HepG2 (cell line): ENCODE measurements at regions not wholly inside any gene's neighbourhood (a gene's known extent, or its start where the extent isn't known, plus 50 kb on each side); places are given as distances from the start of the nearest gene placed in this dataset.

ENCODE experiments used
- ATAC-seq: fragments of 200-7000 bp; cut with Tn5 transposase; 3 replicates; pipeline ENCODE4 v1.9.1; 2020; ENCODE audit warnings: mild to moderate bottlenecking, moderate library complexity
- BruUV-seq: library from RNA; stranded (reverse); fragments of 400-500 nt; replicated peaks from 2 replicates; lab custom pipeline; 2021; lab: Mats Ljungman, UMichigan
- CTCF ChIA-PET: fragments of 300-600 bp; formaldehyde crosslinking; extraction: SDS; loops from one replicate; lab custom pipeline; 2021; ENCODE audit warnings: low total read pairs, inconsistent platforms, low intra/inter-chr PET ratio; lab: Yijun Ruan, JAX
- POLR2A ChIA-PET: fragments of 350-600 bp; sonication (Branson Sonifier 250); formaldehyde crosslinking; loops from one replicate; lab custom pipeline; 2020; ENCODE audit warnings: antibody characterized with exemption, inconsistent platforms; lab: Yijun Ruan, JAX
- DNase-seq: peaks from one replicate; pipeline ENCODE4 v3.0.0-alpha.2; 2015; ENCODE audit warnings: low spot score
- FAIRE-seq: peaks from 3 replicates; lab custom pipeline; 2011; peaks lifted over from hg19 to GRCh38; lab: Jason Lieb, UNC
- H2AFZ ChIP-seq: one replicate; pipeline ENCODE4 v1.6.1; 2011; ENCODE audit warnings: low read length, inconsistent platforms
- H3K27ac ChIP-seq: fragments of 300-600 bp; 3 replicates; pipeline ENCODE4 v1.8.0; 2011; ENCODE audit warnings: mixed run types, mild to moderate bottlenecking, mixed read lengths, low read length, inconsistent platforms; ENCODE audit not compliant: insufficient read depth; ENCODE audit errors: extremely low read length
- H3K27me3 ChIP-seq, 2 experiments: fragments of 200-600 bp in 1 of 2; 2 replicates in 1 of 2; 3 replicates in 1 of 2; pipeline versions ENCODE4 v1.6.0 to v1.8.0; 2011; ENCODE audit warnings: low read length in 2 of 2, mild to moderate bottlenecking in 2 of 2, moderate library complexity in 2 of 2, inconsistent platforms in 1 of 2; ENCODE audit not compliant: insufficient read depth in 2 of 2, control insufficient read depth in 1 of 2
- H3K36me3 ChIP-seq, 2 experiments: fragments of 200-600 bp in 1 of 2; replicated peaks in 1 of 2; 2 replicates in 1 of 2; 3 replicates in 1 of 2; pipeline versions ENCODE4 v1.5.1 to v1.8.0; 2011; ENCODE audit warnings: low read length in 2 of 2, inconsistent platforms in 1 of 2; ENCODE audit not compliant: insufficient read depth in 2 of 2, control insufficient read depth in 1 of 2
- H3K4me1 ChIP-seq: 2 replicates; pipeline ENCODE4 v1.5.1; 2012; ENCODE audit warnings: low read length, inconsistent platforms; ENCODE audit not compliant: insufficient read depth
- H3K4me2 ChIP-seq: 2 replicates; pipeline ENCODE4 v1.6.0; 2011; ENCODE audit warnings: low read depth, low read length, inconsistent platforms
- H3K4me3 ChIP-seq, 3 experiments: fragments of 200-600 bp in 1 of 3; sonication (generic), shearing (Covaris generic) in 1 of 3; replicated peaks in 1 of 3; 2 replicates each; pipeline ENCODE4 v1.5.1; 2011 to 2016; ENCODE audit warnings: low read length in 3 of 3, inconsistent platforms in 2 of 3, low read depth in 2 of 3, mild to moderate bottlenecking in 2 of 3, control low read depth in 1 of 3, mixed read lengths in 1 of 3; ENCODE audit not compliant: insufficient read depth in 1 of 3
- H3K79me2 ChIP-seq: one replicate; pipeline ENCODE4 v1.6.1; 2011; ENCODE audit warnings: low read length, inconsistent platforms; ENCODE audit not compliant: insufficient read depth
- H3K9ac ChIP-seq: 2 replicates; pipeline ENCODE4 v1.6.0; 2011; ENCODE audit warnings: mild to moderate bottlenecking, low read depth, low read length, inconsistent platforms; ENCODE audit not compliant: insufficient read depth
- H3K9me3 ChIP-seq: 2 replicates; pipeline ENCODE4 v1.5.1; 2012; ENCODE audit warnings: mild to moderate bottlenecking, low read length
- H4K20me1 ChIP-seq: 2 replicates; pipeline ENCODE4 v1.6.0; 2011; ENCODE audit warnings: inconsistent platforms, mild to moderate bottlenecking, low read length, moderate library complexity; ENCODE audit not compliant: insufficient read depth
- CBX1 ChIP-seq: IDR thresholded peaks from one replicate; pipeline ENCODE4 v1.6.1; 2016; ENCODE audit warnings: antibody characterized with exemption, low read depth
- CREM ChIP-seq, 2 experiments: sonication (generic) in 1 of 2; formaldehyde crosslinking in 1 of 2; IDR thresholded peaks; 2 replicates each; pipeline versions ENCODE4 v1.4.0 to v1.6.1; 2016 to 2020; ENCODE audit warnings: antibody characterized with exemption in 1 of 2, mild to moderate bottlenecking in 1 of 2, missing genetic modification reagents in 1 of 2
- FIP1L1 ChIP-seq: fragments of 200-400 bp; formaldehyde crosslinking; IDR thresholded peaks from 2 replicates; pipeline ENCODE4 v1.6.1; 2018; ENCODE audit warnings: low read depth, mild to moderate bottlenecking, low read length, moderate library complexity, borderline replicate concordance; ENCODE audit not compliant: insufficient read depth
- HES4 ChIP-seq: sonication (generic); formaldehyde crosslinking; IDR thresholded peaks from 2 replicates; pipeline ENCODE4 v1.9.0; 2021; ENCODE audit warnings: mild to moderate bottlenecking, missing genetic modification reagents, borderline replicate concordance
- HNF4G ChIP-seq, 2 experiments: sonication (generic) in 1 of 2; formaldehyde crosslinking in 1 of 2; IDR thresholded peaks; 2 replicates each; pipeline versions ENCODE4 v1.4.0 to v1.6.1; 2011 to 2020; ENCODE audit warnings: borderline replicate concordance in 2 of 2, low read depth in 2 of 2, mild to moderate bottlenecking in 2 of 2, low read length in 1 of 2, missing genetic modification reagents in 1 of 2, moderate library complexity in 1 of 2
- HNRNPK ChIP-seq: fragments of 200-400 bp; formaldehyde crosslinking; IDR thresholded peaks from 2 replicates; pipeline ENCODE4 v1.6.1; 2018; ENCODE audit warnings: low read length, low read depth, moderate library complexity, mild to moderate bottlenecking; ENCODE audit not compliant: poor library complexity, severe bottlenecking
- MATR3 ChIP-seq: sonication (generic); formaldehyde crosslinking; IDR thresholded peaks from 2 replicates; pipeline ENCODE4 v1.4.0; 2020; ENCODE audit warnings: missing genetic modification reagents
- MEIS1 ChIP-seq: sonication (generic); formaldehyde crosslinking; IDR thresholded peaks from 2 replicates; pipeline ENCODE4 v1.9.0; 2021; ENCODE audit warnings: mild to moderate bottlenecking, missing genetic modification reagents, moderate library complexity, borderline replicate concordance
- MLXIP ChIP-seq: sonication (generic); formaldehyde crosslinking; IDR thresholded peaks from 2 replicates; pipeline ENCODE4 v1.9.0; 2021; ENCODE audit warnings: missing genetic modification reagents, borderline replicate concordance
- MTA1 ChIP-seq: sonication (generic); formaldehyde crosslinking; IDR thresholded peaks from 2 replicates; pipeline ENCODE4 v1.4.0; 2020; ENCODE audit warnings: missing genetic modification reagents, mild to moderate bottlenecking, borderline replicate concordance
- NBN ChIP-seq: fragments of 450-650 bp; conservative IDR thresholded peaks from 2 replicates; pipeline ENCODE4 v1.6.1; 2017
- NR2F6 ChIP-seq, 2 experiments: IDR thresholded peaks; 2 replicates each; pipeline ENCODE4 v1.6.1; 2016; ENCODE audit warnings: antibody characterized with exemption in 1 of 2, mild to moderate bottlenecking in 1 of 2
- RFX5 ChIP-seq: IDR thresholded peaks from 2 replicates; pipeline ENCODE4 v1.6.1; 2011; ENCODE audit warnings: low read depth, low read length, improper control_type of control experiment
- SALL1 ChIP-seq: sonication (generic); formaldehyde crosslinking; IDR thresholded peaks from 2 replicates; pipeline ENCODE4 v1.8.0; 2022; ENCODE audit warnings: mild to moderate bottlenecking, missing genetic modification reagents
- SETDB1 ChIP-seq: sonication (generic); formaldehyde crosslinking; IDR thresholded peaks from 2 replicates; pipeline ENCODE4 v1.5.1; 2020; ENCODE audit warnings: missing genetic modification reagents, mild to moderate bottlenecking, borderline replicate concordance
- TEAD2 ChIP-seq: sonication (generic); formaldehyde crosslinking; IDR thresholded peaks from 2 replicates; pipeline ENCODE4 v1.9.0; 2021; ENCODE audit warnings: missing genetic modification reagents
- ZFP62 ChIP-seq: sonication (generic); formaldehyde crosslinking; IDR thresholded peaks from 2 replicates; pipeline ENCODE4 v1.4.0; 2020; ENCODE audit warnings: missing genetic modification reagents
- ZNF121 ChIP-seq: sonication (generic); formaldehyde crosslinking; IDR thresholded peaks from 2 replicates; pipeline ENCODE4 v1.5.0; 2020; ENCODE audit warnings: mild to moderate bottlenecking, missing genetic modification reagents
- ZNF629 ChIP-seq: sonication (generic); formaldehyde crosslinking; conservative IDR thresholded peaks from 2 replicates; pipeline ENCODE4 v1.5.0; 2020; ENCODE audit warnings: missing genetic modification reagents
- WGBS: methylation state at CpG from one replicate; pipeline ENCODE4 v1.1.6; 2017; ENCODE audit warnings: low lambda C conversion rate; 5-methylcytosine and 5-hydroxymethylcytosine counted together
- in situ Hi-C: cut with HindIII; loops from 2 replicates; pipeline ENCODE4 v1.10.0; 2017; ENCODE audit warnings: low pct_unique_long_range_greater_than_20kb; ENCODE audit not compliant: extremely low pct_ligation_motif_present
- intact Hi-C: fragments of 100-400 bp; cut with micrococcal nuclease; formaldehyde crosslinking; loops from one replicate; pipeline ENCODE4 v1.10.0; 2022; ENCODE audit not compliant: unreplicated experiment
- TF ChIP-seq, protein P1 (sequence below): sonication (generic); formaldehyde crosslinking; IDR thresholded peaks from 2 replicates; pipeline ENCODE4 v1.4.0; 2020; ENCODE audit warnings: missing genetic modification reagents, mild to moderate bottlenecking, borderline replicate concordance

DNA sequence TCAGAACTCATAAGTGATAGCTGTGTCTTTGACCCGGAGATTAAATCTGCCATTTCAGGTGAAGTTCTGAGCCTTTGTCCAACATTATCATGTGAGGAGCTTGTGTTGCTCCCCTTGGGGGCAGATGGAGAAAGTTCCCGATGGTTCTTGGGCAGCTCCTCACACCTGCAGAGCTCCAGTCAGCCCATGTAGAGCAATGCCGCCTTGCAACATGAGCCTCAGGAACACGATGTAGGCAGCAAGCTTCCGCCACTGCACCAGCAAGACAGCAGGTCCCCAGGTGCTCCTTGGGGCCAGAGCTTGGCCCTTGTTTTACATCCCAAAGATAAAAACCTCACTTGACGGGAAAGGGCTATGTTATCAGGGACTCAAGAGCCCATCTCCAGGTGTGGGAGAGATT is 292.7 kb downstream of the IRX1 start:
- no peak overlapping the region for H3K9ac ChIP-seq
- ATAC-seq (no peak), FAIRE-seq (no peak)
- no peaks in the 10 kb centered on the region for H3K27me3 ChIP-seq
- peaks cover 54% of the 10 kb centered on the region for H3K9me3 ChIP-seq
- intact Hi-C loops, result no loop called here
- CTCF ChIA-PET, result no interaction called here
- H3K4me2 ChIP-seq, result no peak overlapping the region
- no peaks in the 10 kb centered on the region for H3K36me3 ChIP-seq
- H2AFZ ChIP-seq, result no peak overlapping the region
- POLR2A ChIA-PET, result no interaction called here
- TF ChIP-seq HNRNPK, result no peak
- TF ChIP-seq MATR3 (CRISPR knock-in tag), result no peak
- TF ChIP-seq MTA1 (CRISPR knock-in tag), result no peak
- TF ChIP-seq HNF4G (IDR thresholded peaks at IDR 0.05; ENCODE audit: borderline replicate concordance, low read depth, low read length), result no peak
- no peak for TF ChIP-seq HNF4G (CRISPR knock-in tag; IDR thresholded peaks at IDR 0.05; ENCODE audit: borderline replicate concordance, low read depth)
- no peak for TF ChIP-seq MLXIP (CRISPR knock-in tag)
- TF ChIP-seq NBN, result no peak
- no peak for TF ChIP-seq ZNF121 (CRISPR knock-in tag)
- no peak for TF ChIP-seq SETDB1
- TF ChIP-seq, protein P1, sequence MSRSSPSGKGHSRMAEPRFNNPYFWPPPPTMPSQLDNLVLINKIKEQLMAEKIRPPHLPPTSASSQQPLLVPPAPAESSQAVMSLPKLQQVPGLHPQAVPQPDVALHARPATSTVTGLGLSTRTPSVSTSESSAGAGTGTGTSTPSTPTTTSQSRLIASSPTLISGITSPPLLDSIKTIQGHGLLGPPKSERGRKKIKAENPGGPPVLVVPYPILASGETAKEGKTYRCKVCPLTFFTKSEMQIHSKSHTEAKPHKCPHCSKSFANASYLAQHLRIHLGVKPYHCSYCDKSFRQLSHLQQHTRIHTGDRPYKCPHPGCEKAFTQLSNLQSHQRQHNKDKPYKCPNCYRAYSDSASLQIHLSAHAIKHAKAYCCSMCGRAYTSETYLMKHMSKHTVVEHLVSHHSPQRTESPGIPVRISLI (CRISPR knock-in tag), result no peak
- TF ChIP-seq CREM (IDR thresholded peaks at IDR 0.05), result no peak
- no peak for TF ChIP-seq CREM (CRISPR knock-in tag; IDR thresholded peaks at IDR 0.05)
- TF ChIP-seq MEIS1, result no peak
- no peak for TF ChIP-seq TEAD2
- TF ChIP-seq ZFP62 (CRISPR knock-in tag), result no peak
- no peak for TF ChIP-seq RFX5
- TF ChIP-seq SALL1 (CRISPR knock-in tag), result no peak
- TF ChIP-seq HES4 (CRISPR knock-in tag), result no peak
- TF ChIP-seq NR2F6 (IDR thresholded peaks at IDR 0.05), result no peak
- no peak for TF ChIP-seq NR2F6 (CRISPR knock-in tag; IDR thresholded peaks at IDR 0.05)
- TF ChIP-seq CBX1, result no peak
- TF ChIP-seq FIP1L1, result no peak
- no peak for TF ChIP-seq ZNF629 (CRISPR knock-in tag)
- TF ChIP-seq, all 625 proteins: peak for 0
- Histone ChIP-seq H3K79me2 (no peaks in the 10 kb centered on the region), H3K4me3 (no peak overlapping the region), H3K4me1 (no peaks in the 10 kb centered on the region), H3K27ac (no peak overlapping the region), H4K20me1 (no peaks in the 10 kb centered on the region)
- 68% methylated on average over 2 of the region's 6 CpGs for WGBS
- in situ Hi-C loops, result no loop called here
- no peak for DNase-seq
- no TSS peak for BruUV-seq
